ENCODE measurements at regions not wholly inside any gene's neighbourhood (a gene's known extent, or its start where the extent isn't known, plus 50 kb on each side); places are given as distances from the start of the nearest gene placed in this dataset.

DNA sequence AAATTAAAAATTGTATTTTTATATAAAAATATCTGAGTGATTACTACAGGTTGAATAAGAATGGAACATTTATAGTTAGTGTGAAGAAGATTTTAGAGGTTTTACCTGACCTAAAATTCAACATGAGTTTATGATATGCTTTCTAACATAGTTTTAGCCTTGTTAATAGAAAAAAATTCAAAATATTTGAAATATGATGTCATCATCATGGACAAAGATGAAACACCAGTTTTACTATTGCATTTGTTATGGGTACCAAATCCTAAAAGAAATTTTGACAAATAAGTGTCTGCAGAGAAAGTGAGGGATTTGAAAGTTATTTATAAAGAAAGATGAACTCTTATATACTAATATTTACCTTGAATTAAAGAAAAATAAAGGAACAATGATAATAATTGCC, 479.7 kb downstream of the TBC1D32 start:
- no peak for TF ChIP-seq SRSF1 (IDR thresholded peaks at IDR 0.05; ENCODE audit: low read depth, low read length)
- H3K27me3 ChIP-seq (ENCODE audit: control insufficient read depth in 2 of 2, insufficient read depth in 2 of 2, low read length in 2 of 2) = no peaks in the 10 kb centered on the region
- ChIA-PET CTCF (ENCODE audit: low intra/inter-chr PET ratio) (no interaction called here), POLR2A (no interaction called here)
- no peak overlapping the region for H3K4me2 ChIP-seq (ENCODE audit: insufficient read depth, low read length)
- intact Hi-C loops (cut with micrococcal nuclease) (no loop called here), in situ Hi-C loops (cut with MboI) (no loop called here)
- no peak overlapping the region for H2AFZ ChIP-seq (ENCODE audit: low read depth, low read length)
- H4K20me1 ChIP-seq (replicated peaks; ENCODE audit: control insufficient read depth, insufficient read depth, low read length) = no peaks in the 10 kb centered on the region
- H3K36me3 ChIP-seq (ENCODE audit: control insufficient read depth, insufficient read depth, low read length) = no peaks in the 10 kb centered on the region
- no peaks in the 10 kb centered on the region for H3K79me2 ChIP-seq (ENCODE audit: control insufficient read depth, insufficient read depth, low read length)
- H3K9me1 ChIP-seq (ENCODE audit: control insufficient read depth, insufficient read depth, low read length) = no peaks in the 10 kb centered on the region
- H3K9me3 ChIP-seq (replicated peaks; ENCODE audit: control insufficient read depth, insufficient read depth, low read depth, low read length) = no peaks in the 10 kb centered on the region
- FAIRE-seq (no peak), DNase-seq (ENCODE audit: extremely low read depth in 1 of 4, low spot score in 3 of 4) (no peak), ATAC-seq (no peak)
- no peak overlapping the region for H3K4me3 ChIP-seq
- H3K27ac ChIP-seq (ENCODE audit: extremely low read depth, low read depth, low read length) = no peak overlapping the region
- no peaks in the 10 kb centered on the region for H3K4me1 ChIP-seq (replicated peaks in 1 of 2; ENCODE audit: control insufficient read depth in 2 of 2, insufficient read depth in 2 of 2, low read length in 2 of 2)
- H3K9ac ChIP-seq (ENCODE audit: insufficient read depth in 1 of 2, low read depth in 2 of 2, low read length in 2 of 2) = no peak overlapping the region
- BruUV-seq (replicated peaks) = no TSS peak

DNA sequence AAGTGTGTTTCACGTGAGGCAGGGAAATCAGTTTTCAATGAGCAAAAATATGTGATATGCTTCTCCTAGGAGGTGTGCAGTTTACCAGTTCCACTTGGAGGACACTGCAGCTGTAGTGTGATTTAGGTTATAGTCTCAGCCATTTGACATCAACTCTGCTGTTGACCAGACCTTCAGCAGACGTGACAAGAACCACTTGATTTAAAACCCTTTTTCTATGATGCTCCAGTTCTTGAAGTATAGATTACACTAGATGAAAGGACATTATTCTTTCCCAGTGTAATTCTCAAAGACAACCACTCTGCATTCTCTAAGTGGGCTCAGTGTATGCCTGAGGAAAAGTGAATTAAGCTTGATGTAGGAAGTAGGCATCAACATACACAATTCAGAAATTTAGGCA, 480.8 kb downstream of the TBC1D32 start:
- DNase-seq (ENCODE audit: extremely low read depth in 1 of 4, low spot score in 3 of 4) = no peak
- intact Hi-C loops (cut with micrococcal nuclease) (no loop called here), in situ Hi-C loops (cut with MboI) (no loop called here)
- H3K9me3 ChIP-seq (replicated peaks; ENCODE audit: control insufficient read depth, insufficient read depth, low read depth, low read length) = no peaks in the 10 kb centered on the region
- H3K9me1 ChIP-seq (ENCODE audit: control insufficient read depth, insufficient read depth, low read length) = no peaks in the 10 kb centered on the region
- H2AFZ ChIP-seq (ENCODE audit: low read depth, low read length) = no peak overlapping the region
- no peak overlapping the region for H3K9ac ChIP-seq (ENCODE audit: insufficient read depth in 1 of 2, low read depth in 2 of 2, low read length in 2 of 2)
- no peaks in the 10 kb centered on the region for H3K27me3 ChIP-seq (ENCODE audit: control insufficient read depth in 2 of 2, insufficient read depth in 2 of 2, low read length in 2 of 2)
- no peak overlapping the region for H3K4me2 ChIP-seq (ENCODE audit: insufficient read depth, low read length)
- no peak for ATAC-seq
- 0% methylated on average over 2 of the region's 2 CpGs for WGBS (ENCODE audit: insufficient coverage, low coverage, missing lambda C conversion rate)
- TF ChIP-seq ILK (tag; IDR thresholded peaks at IDR 0.05; ENCODE audit: borderline replicate concordance, low read depth) = no peak
- no peak for TF ChIP-seq CSDE1 (IDR thresholded peaks at IDR 0.05)
- no peak for TF ChIP-seq DACH1 (IDR thresholded peaks at IDR 0.05; ENCODE audit: partially characterized antibody)
- no peak for TF ChIP-seq FOXA1 (IDR thresholded peaks at IDR 0.05; ENCODE audit: borderline replicate concordance)
- no peak for TF ChIP-seq HMGN3 (IDR thresholded peaks at IDR 0.05; ENCODE audit: borderline replicate concordance, extremely low read depth, insufficient read length, low read depth, low read length)
- TF ChIP-seq ZNF23 (CRISPR knock-in tag; IDR thresholded peaks at IDR 0.05) = no peak
- no peak for TF ChIP-seq ZNF277 (CRISPR knock-in tag; IDR thresholded peaks at IDR 0.05; ENCODE audit: borderline replicate concordance)
- no peak for TF ChIP-seq SMAD3 (CRISPR knock-in tag; conservative IDR thresholded peaks at IDR 0.05)
- no peak for TF ChIP-seq NEUROD1 (IDR thresholded peaks at IDR 0.05; ENCODE audit: borderline replicate concordance, low read depth, low read length, partially characterized antibody)
- no peak for TF ChIP-seq NR2C2 (CRISPR knock-in tag; IDR thresholded peaks at IDR 0.05)
- no peak for TF ChIP-seq NR2C2 (tag; IDR thresholded peaks at IDR 0.05)
- TF ChIP-seq TCF7 (IDR thresholded peaks at IDR 0.05; ENCODE audit: borderline replicate concordance) = no peak
- TF ChIP-seq JUN (IDR thresholded peaks at IDR 0.05; ENCODE audit: borderline replicate concordance, low read depth, low read length) = no peak
- TF ChIP-seq JUN (CRISPR knock-in tag; IDR thresholded peaks at IDR 0.05; ENCODE audit: borderline replicate concordance) = no peak
- TF ChIP-seq EWSR1 (IDR thresholded peaks at IDR 0.05; ENCODE audit: borderline replicate concordance, low read depth, partially characterized antibody) = no peak
- TF ChIP-seq ZSCAN32 (CRISPR knock-in tag; IDR thresholded peaks at IDR 0.05) = no peak
- H3K79me2 ChIP-seq (ENCODE audit: control insufficient read depth, insufficient read depth, low read length) = no peaks in the 10 kb centered on the region
- no peak overlapping the region for H3K4me3 ChIP-seq
- H3K4me1 ChIP-seq (replicated peaks in 1 of 2; ENCODE audit: control insufficient read depth in 2 of 2, insufficient read depth in 2 of 2, low read length in 2 of 2) = no peaks in the 10 kb centered on the region
- H3K36me3 ChIP-seq (ENCODE audit: control insufficient read depth, insufficient read depth, low read length) = no peaks in the 10 kb centered on the region
- H3K27ac ChIP-seq (ENCODE audit: extremely low read depth, low read depth, low read length) = no peak overlapping the region
- CTCF ChIA-PET (ENCODE audit: low intra/inter-chr PET ratio) = no interaction called here
- BruUV-seq (replicated peaks) = no TSS peak
- POLR2A ChIA-PET = no interaction called here
- H4K20me1 ChIP-seq (replicated peaks; ENCODE audit: control insufficient read depth, insufficient read depth, low read length) = no peaks in the 10 kb centered on the region
- no peak for FAIRE-seq
